HG03354 (cell line): ENCODE measurements at regions not wholly inside any gene's neighbourhood (a gene's known extent, or its start where the extent isn't known, plus 50 kb on each side); places are given as distances from the start of the nearest gene placed in this dataset.
A peak's percentile ranks its signal among the peaks of the same experiment; 100 is the strongest.

Experiments used
- ATAC-seq: cut with Tn5 transposase; IDR thresholded peaks from one replicate; pipeline ENCODE4 v1.9.1; 2021; ENCODE audit warnings: mild to moderate bottlenecking; ENCODE audit not compliant: unreplicated experiment, poor library complexity, severe bottlenecking

GRCh38 chr9:117491491-117491890 is 76.6 kb upstream of the ASTN2 start:
- ATAC-seq: no peak

- no peak for ATAC-seq
These were observed 75.3 kb upstream of the ASTN2 start for GRCh38 chr9:117490199-117490598.

GRCh38 chr9:117488659-117489058 is 73.8 kb upstream of the ASTN2 start:
- ATAC-seq: no peak

- ATAC-seq: peak; percentile 99
These were observed 72.8 kb upstream of the ASTN2 start for GRCh38 chr9:117487555-117488175.

GRCh38 chr9:117486426-117486825 is 71.6 kb upstream of the ASTN2 start:
- ATAC-seq: no peak

GRCh38 chr9:117485176-117485575 is 70.3 kb upstream of the ASTN2 start:
- ATAC-seq: no peak

- ATAC-seq: no peak
These were observed 65.9 kb upstream of the ASTN2 start for GRCh38 chr9:117480729-117481128.

GRCh38 chr9:117480253-117480652 is 65.4 kb upstream of the ASTN2 start:
- ATAC-seq: no peak

GRCh38 chr9:117473293-117473692 is 58.4 kb upstream of the ASTN2 start:
- ATAC-seq: no peak

- no peak for ATAC-seq
These were observed 56.0 kb upstream of the ASTN2 start for GRCh38 chr9:117470902-117471301.

GRCh38 chr9:117470455-117470854 is 55.6 kb upstream of the ASTN2 start:
- ATAC-seq: no peak

- no peak for ATAC-seq
These were observed 51.3 kb upstream of the ASTN2 start for GRCh38 chr9:117466111-117466510.

GRCh38 chr9:117465706-117466105 is 50.8 kb upstream of the ASTN2 start:
- no peak for ATAC-seq

GRCh38 chr9:117464941-117465616 is 50.2 kb upstream of the ASTN2 start:
- no peak for ATAC-seq
